Limb (tissue), 2 donors: ENCODE measurements at regions not wholly inside any gene's neighbourhood (a gene's known extent, or its start where the extent isn't known, plus 50 kb on each side); places are given as distances from the start of the nearest gene placed in this dataset.
"Not testable (repeated sequence)": the region's sequence is repeated elsewhere in the genome, so short reads cannot be mapped to it uniquely, and the experiment has no call there.

Experiments
- DNase-seq, 2 donors: peaks; one replicate each; pipeline ENCODE4 v3.0.0-alpha.2; 2016; ENCODE audit errors: extremely low spot score in 2 of 2

GRCh38 chr20:48360342-48360975, 467.3 kb downstream of the PREX1 start:
- DNase-seq, result no peak

DNA sequence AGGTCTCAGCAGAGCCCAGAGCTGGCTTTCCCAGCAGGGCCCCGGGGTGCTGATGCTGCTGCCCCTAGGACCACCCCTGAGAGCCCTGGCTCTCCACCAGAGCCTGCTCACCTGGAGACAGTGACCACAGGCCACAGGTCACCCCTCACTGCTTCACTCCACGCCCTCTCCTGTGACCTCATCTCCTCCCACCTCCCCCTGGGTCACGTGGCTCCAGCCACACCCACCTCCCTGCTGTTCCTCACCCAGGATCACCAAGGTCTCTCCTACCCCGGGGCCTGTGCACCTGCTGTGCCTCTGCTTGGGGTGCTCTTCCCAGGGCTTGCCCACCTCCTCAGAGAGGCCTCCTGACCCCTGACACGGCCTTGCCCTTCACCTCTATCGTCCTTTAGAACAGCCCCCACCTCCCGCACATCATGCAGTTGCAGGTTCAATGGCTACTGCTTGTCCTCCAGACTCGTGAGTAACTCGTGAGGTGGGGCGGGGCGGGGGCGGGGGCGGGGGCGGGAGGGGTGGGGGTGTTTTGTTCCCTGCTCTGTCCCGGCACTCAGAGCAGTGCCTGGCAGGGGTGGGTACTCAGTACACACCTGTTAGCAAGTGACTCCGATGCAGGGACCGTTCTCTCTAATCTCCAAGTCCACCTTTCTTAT, 468.0 kb downstream of the PREX1 start:
- DNase-seq, result no peak

- not testable (repeated sequence) for DNase-seq
Observed at GRCh38 chr20:48359055-48359390, 468.8 kb downstream of the PREX1 start.

DNA sequence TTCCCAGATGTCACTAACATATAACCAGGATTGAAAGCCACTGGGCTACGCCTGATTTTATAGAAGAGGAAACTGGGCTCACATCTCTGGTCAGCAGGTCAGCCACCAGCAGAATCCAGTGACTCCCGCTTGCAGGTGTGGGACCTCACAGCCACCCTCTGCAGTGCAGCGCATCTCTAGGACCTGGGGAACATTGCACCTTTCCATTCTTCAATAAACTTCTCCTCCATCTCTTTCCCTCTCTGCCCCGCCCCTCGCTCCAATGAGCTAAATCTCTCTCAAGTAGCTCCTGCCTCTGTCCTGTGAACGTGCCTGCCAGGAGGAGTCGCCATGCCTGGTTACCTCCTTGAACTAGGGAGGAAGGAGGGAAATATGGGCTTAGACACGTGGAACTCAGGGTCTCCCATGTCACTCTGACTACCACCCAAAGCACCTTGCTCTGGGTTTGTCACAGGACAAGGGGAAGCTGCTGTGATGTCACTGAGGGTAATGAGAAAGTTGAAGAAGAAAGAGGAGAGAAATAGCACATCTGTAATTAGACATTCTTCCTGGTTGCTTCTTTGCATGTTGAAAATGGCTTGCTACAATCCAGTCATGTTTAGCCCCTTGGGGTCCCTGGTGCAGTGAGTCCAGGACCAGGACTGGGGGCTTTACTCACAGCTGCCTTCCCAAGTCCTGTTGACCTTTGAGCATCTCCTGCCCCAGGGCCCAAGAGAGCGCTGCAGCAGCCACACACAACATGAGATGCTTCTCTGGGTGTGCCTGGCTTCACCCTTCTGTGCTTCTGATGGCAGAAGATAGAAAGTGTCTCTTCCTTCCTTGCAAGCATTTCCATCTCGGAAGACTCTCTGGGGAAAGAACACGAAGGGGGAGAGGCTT, 469.4 kb downstream of the PREX1 start:
- no peak for DNase-seq

GRCh38 chr20:48357714-48358113, 470.1 kb downstream of the PREX1 start:
- no peak for DNase-seq

GRCh38 chr20:48354903-48355302, 472.9 kb downstream of the PREX1 start:
- DNase-seq, result no peak

DNA sequence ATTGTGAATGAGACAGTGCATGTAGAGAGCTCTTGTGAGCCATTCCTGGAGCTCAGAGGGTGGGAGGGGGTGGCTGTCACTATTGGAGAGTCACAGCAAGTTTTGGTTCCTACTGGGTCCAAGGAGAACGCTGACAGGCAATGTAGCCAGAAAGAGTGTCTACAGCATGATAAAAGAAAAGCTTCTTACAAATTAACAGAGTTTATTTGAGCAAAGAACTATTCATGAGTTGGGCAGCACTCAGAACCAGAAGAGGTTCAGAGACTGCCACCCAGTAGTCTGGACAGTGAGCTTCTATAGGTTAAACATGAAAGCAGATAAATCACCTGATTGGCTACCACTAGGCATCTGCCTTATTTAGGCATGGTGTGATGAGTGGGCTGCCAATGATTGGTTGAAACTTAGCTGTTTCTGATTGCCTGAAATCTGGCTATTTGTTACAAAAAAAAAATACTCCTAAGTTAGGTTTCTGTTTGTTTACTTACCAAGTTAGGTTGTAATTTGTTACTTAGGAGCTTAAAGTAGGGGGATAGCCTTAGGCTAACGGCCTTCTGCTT, 473.4 kb downstream of the PREX1 start:
- DNase-seq, result no peak

DNA sequence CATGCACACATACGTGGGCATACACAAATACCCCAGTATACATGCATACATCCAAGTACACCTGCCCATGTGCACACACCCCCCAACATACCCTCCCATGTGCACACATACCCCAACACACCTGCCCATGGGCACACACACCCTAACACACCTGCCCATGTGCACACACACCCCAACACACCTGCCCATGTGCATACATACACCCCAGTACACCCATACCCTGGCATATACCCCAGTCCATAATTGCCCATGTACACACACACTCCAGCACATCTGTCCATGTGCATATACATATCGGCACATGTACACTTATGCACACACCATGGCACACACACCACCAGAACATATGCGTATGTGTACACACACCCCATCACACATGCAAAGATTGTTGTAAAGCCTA, 475.2 kb downstream of the PREX1 start:
- no peak for DNase-seq

DNA sequence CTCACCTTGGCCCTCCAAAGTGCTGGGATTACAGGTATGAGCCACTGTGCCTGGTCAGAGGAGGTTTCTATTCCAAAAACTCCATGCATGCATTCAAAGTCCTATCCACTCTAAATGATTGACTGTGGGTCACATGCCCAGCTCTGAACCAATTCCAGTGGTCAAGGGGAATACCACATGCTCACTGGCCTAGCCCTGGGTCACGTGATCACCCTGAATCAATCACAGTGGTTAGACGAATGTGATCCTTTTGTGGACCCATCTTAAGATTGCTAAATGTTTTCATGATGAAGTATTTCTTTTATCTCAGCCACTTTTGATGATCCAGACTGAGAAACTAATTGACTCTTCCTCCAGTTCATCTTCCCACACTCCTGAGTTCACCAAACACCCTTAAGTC, 475.8 kb downstream of the PREX1 start:
- DNase-seq, result no peak

DNA sequence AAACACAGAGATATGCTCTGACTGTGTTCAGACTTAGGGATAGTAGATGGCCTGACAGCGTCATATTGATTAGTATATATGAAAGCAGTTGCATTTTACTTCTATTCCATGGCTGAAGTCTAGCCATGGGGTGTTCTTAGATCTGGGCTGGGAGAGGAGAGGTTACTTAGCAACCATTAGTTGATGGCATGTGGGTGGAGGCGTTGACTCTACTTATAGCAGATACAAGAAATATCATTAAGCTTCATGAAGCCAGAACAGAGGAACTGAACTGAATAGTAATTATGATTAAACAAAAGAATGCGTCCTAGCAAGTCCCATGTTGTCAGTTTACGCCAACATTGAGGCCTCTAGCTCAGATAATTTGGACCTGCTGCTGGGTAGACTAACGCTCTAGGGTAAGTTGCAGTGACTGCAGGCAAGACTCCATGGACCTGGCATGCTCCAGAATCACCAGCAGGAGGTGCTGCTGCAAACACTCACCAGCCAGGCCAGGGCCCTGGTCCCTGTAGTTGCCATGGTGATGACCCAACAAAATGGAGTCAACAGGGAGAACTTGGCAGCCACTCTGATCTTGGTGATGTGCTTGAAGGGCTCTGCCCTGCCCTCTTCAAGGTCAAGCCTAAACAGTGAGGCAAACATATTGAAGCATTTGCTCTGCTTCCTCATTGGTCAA, 477.3 kb downstream of the PREX1 start:
- DNase-seq, result no peak

DNA sequence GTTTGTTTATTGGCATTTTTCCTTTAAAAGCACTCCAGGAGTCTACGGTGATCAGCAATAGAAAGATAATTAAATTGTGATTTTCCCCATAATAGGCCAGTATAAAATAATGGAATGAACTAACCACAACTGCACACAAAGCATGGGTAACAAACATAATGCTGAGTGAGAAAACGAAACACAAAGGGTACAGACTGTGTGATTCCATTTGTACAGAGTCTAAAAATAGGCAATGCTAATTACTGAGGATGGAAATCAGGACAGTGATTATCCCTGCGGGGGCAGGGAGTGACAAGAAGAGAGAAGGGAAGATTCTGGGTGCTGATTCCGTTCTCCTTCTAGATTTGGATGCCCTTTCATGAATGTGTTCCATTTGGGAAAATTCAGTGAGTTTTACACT, 478.1 kb downstream of the PREX1 start:
- no peak for DNase-seq

GRCh38 chr20:48348022-48348421, 479.8 kb downstream of the PREX1 start:
- DNase-seq, result no peak

GRCh38 chr20:48342822-48343513, 484.8 kb downstream of the PREX1 start:
- DNase-seq, result no peak

GRCh38 chr20:48340883-48341281, 486.9 kb downstream of the PREX1 start:
- no peak for DNase-seq

- no peak for DNase-seq
Observed at GRCh38 chr20:48339986-48340882, 487.6 kb downstream of the PREX1 start.

GRCh38 chr20:48339190-48339985, 488.4 kb downstream of the PREX1 start:
- peak; percentile 63 to 70 for DNase-seq

DNA sequence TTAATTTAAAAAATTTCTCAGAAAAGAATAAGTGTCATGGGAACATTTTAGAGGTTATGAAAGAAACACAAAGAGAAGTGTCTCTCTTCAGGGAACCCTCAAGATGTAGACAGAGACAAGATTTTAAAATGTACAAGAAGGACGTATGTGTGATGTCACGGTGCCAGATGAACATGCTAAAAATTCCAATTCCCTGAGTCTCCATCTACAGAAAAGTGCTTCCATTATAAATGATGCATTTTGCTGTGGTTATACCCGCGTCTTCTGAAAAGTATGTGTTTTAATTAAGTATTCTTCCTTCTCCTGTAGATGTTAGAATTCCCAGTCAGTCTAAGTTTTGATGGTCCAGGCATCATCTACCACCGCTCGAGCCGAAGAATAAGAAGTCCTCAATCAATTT, 489.1 kb downstream of the PREX1 start:
- DNase-seq, result no peak

GRCh38 chr20:48336597-48336996, 491.2 kb downstream of the PREX1 start:
- no peak for DNase-seq
